SK-N-SH treated with all-trans-retinoic acid at 6 μM for 48 hours (cell line): ENCODE measurements at regions not wholly inside any gene's neighbourhood (a gene's known extent, or its start where the extent isn't known, plus 50 kb on each side); places are given as distances from the start of the nearest gene placed in this dataset.

ENCODE experiments used
- ARNTL ChIP-seq: fragments of 450-650 bp; formaldehyde crosslinking; IDR thresholded peaks from 2 replicates; pipeline ENCODE4 v1.5.0; 2020; ENCODE audit warnings: low read depth, mild to moderate bottlenecking, moderate library complexity, borderline replicate concordance
- CSDC2 ChIP-seq: fragments of 250-450 bp; sonication (Bioruptor Pico); IDR thresholded peaks from 2 replicates; pipeline ENCODE4 v1.5.0; 2020; ENCODE audit warnings: mild to moderate bottlenecking, moderate library complexity
- PATZ1 ChIP-seq: fragments of 250-450 bp; sonication (Bioruptor Pico); IDR thresholded peaks from 2 replicates; pipeline ENCODE4 v1.8.0; 2020; ENCODE audit warnings: mild to moderate bottlenecking, moderate library complexity, borderline replicate concordance
- RARB ChIP-seq: fragments of 250-450 bp; sonication (Bioruptor Pico); IDR thresholded peaks from 2 replicates; pipeline ENCODE4 v1.8.0; 2021; ENCODE audit warnings: mild to moderate bottlenecking, moderate library complexity
- SNAI2 ChIP-seq: fragments of 250-450 bp; sonication (Bioruptor Pico); IDR thresholded peaks from 2 replicates; pipeline ENCODE4 v1.5.0; 2020; ENCODE audit warnings: mild to moderate bottlenecking, moderate library complexity
- TOX ChIP-seq: fragments of 250-450 bp; sonication (Bioruptor Pico); IDR thresholded peaks from 2 replicates; pipeline ENCODE4 v1.8.0; 2021; ENCODE audit warnings: mild to moderate bottlenecking, moderate library complexity, borderline replicate concordance
- ZC3H10 ChIP-seq: fragments of 250-450 bp; sonication (Bioruptor Pico); IDR thresholded peaks from 2 replicates; pipeline ENCODE4 v1.5.1; 2021; ENCODE audit warnings: mild to moderate bottlenecking, moderate library complexity
- ZFP3 ChIP-seq: fragments of 250-450 bp; sonication (Bioruptor Pico); IDR thresholded peaks from 2 replicates; pipeline ENCODE4 v1.5.0; 2020; ENCODE audit warnings: mild to moderate bottlenecking, moderate library complexity
- ZFP30 ChIP-seq: fragments of 450-650 bp; formaldehyde crosslinking; IDR thresholded peaks from 2 replicates; pipeline ENCODE4 v1.5.0; 2022; ENCODE audit warnings: mild to moderate bottlenecking, moderate library complexity
- ZNF565 ChIP-seq: fragments of 450-650 bp; formaldehyde crosslinking; conservative IDR thresholded peaks from 2 replicates; pipeline ENCODE4 v1.5.0; 2020; ENCODE audit warnings: low read depth, mild to moderate bottlenecking, moderate library complexity
- TF ChIP-seq, protein P1 (sequence below): fragments of 250-450 bp; sonication (Bioruptor Pico); IDR thresholded peaks from 2 replicates; pipeline ENCODE4 v1.5.0; 2020; ENCODE audit warnings: mild to moderate bottlenecking, moderate library complexity
- TF ChIP-seq, protein P2 (sequence below): fragments of 250-450 bp; sonication (Bioruptor Pico); IDR thresholded peaks from 2 replicates; pipeline ENCODE4 v1.5.1; 2020; ENCODE audit warnings: low read depth, mild to moderate bottlenecking, moderate library complexity

- TF ChIP-seq TOX (CRISPR knock-in tag) (no peak), CSDC2 (CRISPR knock-in tag) (no peak), PATZ1 (no peak), ARNTL (CRISPR knock-in tag) (no peak), ZC3H10 (CRISPR knock-in tag) (no peak), SNAI2 (CRISPR knock-in tag) (no peak), RARB (no peak), ZFP30 (CRISPR knock-in tag) (no peak), ZFP3 (CRISPR knock-in tag) (no peak), ZNF565 (no peak)
- TF ChIP-seq, protein P1, sequence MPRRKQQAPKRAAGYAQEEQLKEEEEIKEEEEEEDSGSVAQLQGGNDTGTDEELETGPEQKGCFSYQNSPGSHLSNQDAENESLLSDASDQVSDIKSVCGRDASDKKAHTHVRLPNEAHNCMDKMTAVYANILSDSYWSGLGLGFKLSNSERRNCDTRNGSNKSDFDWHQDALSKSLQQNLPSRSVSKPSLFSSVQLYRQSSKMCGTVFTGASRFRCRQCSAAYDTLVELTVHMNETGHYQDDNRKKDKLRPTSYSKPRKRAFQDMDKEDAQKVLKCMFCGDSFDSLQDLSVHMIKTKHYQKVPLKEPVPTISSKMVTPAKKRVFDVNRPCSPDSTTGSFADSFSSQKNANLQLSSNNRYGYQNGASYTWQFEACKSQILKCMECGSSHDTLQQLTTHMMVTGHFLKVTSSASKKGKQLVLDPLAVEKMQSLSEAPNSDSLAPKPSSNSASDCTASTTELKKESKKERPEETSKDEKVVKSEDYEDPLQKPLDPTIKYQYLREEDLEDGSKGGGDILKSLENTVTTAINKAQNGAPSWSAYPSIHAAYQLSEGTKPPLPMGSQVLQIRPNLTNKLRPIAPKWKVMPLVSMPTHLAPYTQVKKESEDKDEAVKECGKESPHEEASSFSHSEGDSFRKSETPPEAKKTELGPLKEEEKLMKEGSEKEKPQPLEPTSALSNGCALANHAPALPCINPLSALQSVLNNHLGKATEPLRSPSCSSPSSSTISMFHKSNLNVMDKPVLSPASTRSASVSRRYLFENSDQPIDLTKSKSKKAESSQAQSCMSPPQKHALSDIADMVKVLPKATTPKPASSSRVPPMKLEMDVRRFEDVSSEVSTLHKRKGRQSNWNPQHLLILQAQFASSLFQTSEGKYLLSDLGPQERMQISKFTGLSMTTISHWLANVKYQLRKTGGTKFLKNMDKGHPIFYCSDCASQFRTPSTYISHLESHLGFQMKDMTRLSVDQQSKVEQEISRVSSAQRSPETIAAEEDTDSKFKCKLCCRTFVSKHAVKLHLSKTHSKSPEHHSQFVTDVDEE (CRISPR knock-in tag): no peak
- TF ChIP-seq, protein P2, sequence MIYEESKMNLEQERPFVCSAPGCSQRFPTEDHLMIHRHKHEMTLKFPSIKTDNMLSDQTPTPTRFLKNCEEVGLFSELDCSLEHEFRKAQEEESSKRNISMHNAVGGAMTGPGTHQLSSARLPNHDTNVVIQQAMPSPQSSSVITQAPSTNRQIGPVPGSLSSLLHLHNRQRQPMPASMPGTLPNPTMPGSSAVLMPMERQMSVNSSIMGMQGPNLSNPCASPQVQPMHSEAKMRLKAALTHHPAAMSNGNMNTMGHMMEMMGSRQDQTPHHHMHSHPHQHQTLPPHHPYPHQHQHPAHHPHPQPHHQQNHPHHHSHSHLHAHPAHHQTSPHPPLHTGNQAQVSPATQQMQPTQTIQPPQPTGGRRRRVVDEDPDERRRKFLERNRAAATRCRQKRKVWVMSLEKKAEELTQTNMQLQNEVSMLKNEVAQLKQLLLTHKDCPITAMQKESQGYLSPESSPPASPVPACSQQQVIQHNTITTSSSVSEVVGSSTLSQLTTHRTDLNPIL: no peak
Observed at GRCh38 chr21:16311229-16311628, 581.4 kb downstream of the USP25 start.
